Peyer's patch (tissue), 4 donors: ENCODE measurements at regions not wholly inside any gene's neighbourhood (a gene's known extent, or its start where the extent isn't known, plus 50 kb on each side); places are given as distances from the start of the nearest gene placed in this dataset.

Experiments used
- DNase-seq, 3 donors: peaks; one replicate each; pipeline ENCODE4 v3.0.0-alpha.2; 2017 to 2019
- H3K27ac ChIP-seq, 4 donors: fragments of 200-600 bp; sonication (generic); one replicate each; pipeline ENCODE4 v1.5.1; 2016 to 2019
- H3K27me3 ChIP-seq, 2 donors: fragments of 200-600 bp; sonication (generic); one replicate each; pipeline ENCODE4 v1.5.1; 2019
- H3K36me3 ChIP-seq, 3 donors: fragments of 200-600 bp; sonication (generic); one replicate each; pipeline ENCODE4 v1.5.1; 2016 to 2019
- H3K4me1 ChIP-seq, 4 donors: fragments of 200-600 bp; sonication (generic); one replicate each; pipeline ENCODE4 v1.5.1; 2016 to 2019
- H3K4me3 ChIP-seq, 4 donors: fragments of 200-600 bp; sonication (generic); 1 replicate in 3 of 4; 2 replicates in 1 of 4; pipeline ENCODE4 v1.5.1; 2016 to 2019; ENCODE audit warnings: mild to moderate bottlenecking in 1 of 4
- H3K9me3 ChIP-seq, 4 donors: fragments of 200-600 bp; sonication (generic); one replicate each; pipeline ENCODE4 v1.5.1; 2016 to 2019; ENCODE audit warnings: mild to moderate bottlenecking in 1 of 4
- CTCF ChIP-seq, 6 experiments: fragments of 450-650 bp in 4 of 6; fragments of 200-600 bp in 2 of 6; sonication (generic) in 1 of 6; IDR thresholded peaks; one replicate each; pipeline ENCODE4 v1.5.1; 2017 to 2019; ENCODE audit warnings: antibody characterized with exemption in 6 of 6, mild to moderate bottlenecking in 3 of 6, moderate library complexity in 1 of 6
- POLR2A ChIP-seq, 2 donors: fragments of 450-650 bp; IDR thresholded peaks; one replicate each; pipeline ENCODE4 v1.5.1; 2017; ENCODE audit warnings: antibody characterized with exemption in 2 of 2, mild to moderate bottlenecking in 2 of 2, moderate library complexity in 2 of 2

GRCh38 chr7:52273685-52274610, 761.5 kb upstream of the POM121L12 start:
- TF ChIP-seq CTCF (IDR thresholded peaks at IDR 0.05) (no peak), POLR2A (IDR thresholded peaks at IDR 0.05) (no peak)
- H3K27ac ChIP-seq = no peak overlapping the region
- no peak overlapping the region for H3K4me3 ChIP-seq

GRCh38 chr7:52271703-52272102, 763.7 kb upstream of the POM121L12 start:
- no peaks in the 10 kb centered on the region for H3K4me1 ChIP-seq
- H3K27ac ChIP-seq = no peak overlapping the region
- DNase-seq = no peak
- no peaks in the 10 kb centered on the region for H3K9me3 ChIP-seq
- no peaks in the 10 kb centered on the region for H3K27me3 ChIP-seq
- H3K36me3 ChIP-seq = no peaks in the 10 kb centered on the region
- TF ChIP-seq POLR2A (IDR thresholded peaks at IDR 0.05) = no peak
- no peak for TF ChIP-seq CTCF (IDR thresholded peaks at IDR 0.05)
- no peak overlapping the region for H3K4me3 ChIP-seq

More at GRCh38 chr7:52273685-52274610, 761.5 kb upstream of the POM121L12 start:
- no peak for DNase-seq
- Histone ChIP-seq H3K27me3 (no peaks in the 10 kb centered on the region), H3K9me3 (no peaks in the 10 kb centered on the region), H3K36me3 (no peaks in the 10 kb centered on the region), H3K4me1 (no peaks in the 10 kb centered on the region)

GRCh38 chr7:52270301-52270700, 765.1 kb upstream of the POM121L12 start:
- DNase-seq = no peak
- no peaks in the 10 kb centered on the region for H3K27me3 ChIP-seq
- no peak for TF ChIP-seq CTCF (IDR thresholded peaks at IDR 0.05)
- TF ChIP-seq POLR2A (IDR thresholded peaks at IDR 0.05) = no peak
- H3K36me3 ChIP-seq = no peaks in the 10 kb centered on the region
- no peak overlapping the region for H3K4me3 ChIP-seq
- no peak overlapping the region for H3K27ac ChIP-seq
- no peaks in the 10 kb centered on the region for H3K9me3 ChIP-seq
- H3K4me1 ChIP-seq = no peaks in the 10 kb centered on the region

- no peaks in the 10 kb centered on the region for H3K36me3 ChIP-seq
- no peaks in the 10 kb centered on the region for H3K9me3 ChIP-seq
- no peak overlapping the region for H3K27ac ChIP-seq
- DNase-seq = no peak
- H3K27me3 ChIP-seq = no peaks in the 10 kb centered on the region
- H3K4me3 ChIP-seq = no peak overlapping the region
- no peak for TF ChIP-seq CTCF (IDR thresholded peaks at IDR 0.05)
- no peaks in the 10 kb centered on the region for H3K4me1 ChIP-seq
These were observed 765.8 kb upstream of the POM121L12 start for GRCh38 chr7:52269669-52270068.

GRCh38 chr7:52261057-52261456, 774.4 kb upstream of the POM121L12 start:
- no peak for DNase-seq
- Histone ChIP-seq H3K9me3 (no peaks in the 10 kb centered on the region), H3K27ac (no peak overlapping the region), H3K4me3 (no peak overlapping the region), H3K4me1 (no peaks in the 10 kb centered on the region), H3K27me3 (no peaks in the 10 kb centered on the region), H3K36me3 (no peaks in the 10 kb centered on the region)
- TF ChIP-seq CTCF (IDR thresholded peaks at IDR 0.05) = no peak
- no peak for TF ChIP-seq POLR2A (IDR thresholded peaks at IDR 0.05)
